ENCODE measurements at regions not wholly inside any gene's neighbourhood (a gene's known extent, or its start where the extent isn't known, plus 50 kb on each side); places are given as distances from the start of the nearest gene placed in this dataset.

GRCh38 chr4:101563126-101563525, 215.8 kb upstream of the PPP3CA start:
- DNase-seq = no peak

- DNase-seq = no peak
Observed at GRCh38 chr4:101556842-101557241, 209.5 kb upstream of the PPP3CA start.

- DNase-seq = no peak
Observed at GRCh38 chr4:101555341-101555880, 208.1 kb upstream of the PPP3CA start.

- DNase-seq = no peak
Observed at GRCh38 chr4:101540336-101540735, 193.0 kb upstream of the PPP3CA start.

GRCh38 chr4:101528526-101528925, 181.2 kb upstream of the PPP3CA start:
- no peak for DNase-seq

GRCh38 chr4:101527188-101527587, 179.9 kb upstream of the PPP3CA start:
- peak; percentile 38 for DNase-seq

GRCh38 chr4:101515566-101515965, 168.2 kb upstream of the PPP3CA start:
- DNase-seq = no peak

GRCh38 chr4:101515099-101515498, 167.8 kb upstream of the PPP3CA start:
- DNase-seq = no peak

GRCh38 chr4:101512416-101512815, 165.1 kb upstream of the PPP3CA start:
- DNase-seq = no peak

GRCh38 chr4:101501421-101501820, 154.1 kb upstream of the PPP3CA start:
- no peak for DNase-seq

GRCh38 chr4:101500742-101501141, 153.4 kb upstream of the PPP3CA start:
- no peak for DNase-seq

- DNase-seq = no peak
Observed at GRCh38 chr4:101475246-101475645, 127.9 kb upstream of the PPP3CA start.

GRCh38 chr4:101471201-101471600, 123.9 kb upstream of the PPP3CA start:
- DNase-seq = no peak

- DNase-seq = no peak
Observed at GRCh38 chr4:101464596-101464995, 117.3 kb upstream of the PPP3CA start.

- no peak for DNase-seq
Observed at GRCh38 chr4:101458914-101459313, 111.6 kb upstream of the PPP3CA start.

- no peak for DNase-seq
Observed at GRCh38 chr4:101458473-101458872, 111.1 kb upstream of the PPP3CA start.

- no peak for DNase-seq
Observed at GRCh38 chr4:101451086-101451485, 103.8 kb upstream of the PPP3CA start.

GRCh38 chr4:101441446-101441845, 94.1 kb upstream of the PPP3CA start:
- DNase-seq = no peak

- no peak for DNase-seq
Observed at GRCh38 chr4:101439926-101440325, 92.6 kb upstream of the PPP3CA start.

- DNase-seq = no peak
Observed at GRCh38 chr4:101421386-101421785, 74.1 kb upstream of the PPP3CA start.

- DNase-seq = no peak
Observed at GRCh38 chr4:101420661-101421060, 73.3 kb upstream of the PPP3CA start.

- no peak for DNase-seq
Observed at GRCh38 chr4:101419336-101420135, 72.2 kb upstream of the PPP3CA start.

GRCh38 chr4:101418466-101418865, 71.1 kb upstream of the PPP3CA start:
- DNase-seq = no peak

- no peak for DNase-seq
Observed at GRCh38 chr4:101418055-101418454, 70.7 kb upstream of the PPP3CA start.

GRCh38 chr4:101417046-101417445, 69.7 kb upstream of the PPP3CA start:
- no peak for DNase-seq

All from activated CD4-positive, CD25-positive, alpha-beta regulatory T cell treated with anti-CD3 and anti-CD28 coated beads, Interleukin-2, amount 50 U/mL, for 72 hours (primary cell).